Islet precursor cell (in vitro differentiated cells): ENCODE measurements at regions not wholly inside any gene's neighbourhood (a gene's known extent, or its start where the extent isn't known, plus 50 kb on each side); places are given as distances from the start of the nearest gene placed in this dataset.

Source experiments
- DNase-seq: peaks from one replicate; pipeline ENCODE4 v3.0.0-alpha.2; 2018

- DNase-seq, result no peak
Observed at GRCh38 chr12:14283489-14284144, 81.9 kb upstream of the ATF7IP start.

- DNase-seq, result no peak
Observed at GRCh38 chr12:14284184-14284722, 81.2 kb upstream of the ATF7IP start.

DNA sequence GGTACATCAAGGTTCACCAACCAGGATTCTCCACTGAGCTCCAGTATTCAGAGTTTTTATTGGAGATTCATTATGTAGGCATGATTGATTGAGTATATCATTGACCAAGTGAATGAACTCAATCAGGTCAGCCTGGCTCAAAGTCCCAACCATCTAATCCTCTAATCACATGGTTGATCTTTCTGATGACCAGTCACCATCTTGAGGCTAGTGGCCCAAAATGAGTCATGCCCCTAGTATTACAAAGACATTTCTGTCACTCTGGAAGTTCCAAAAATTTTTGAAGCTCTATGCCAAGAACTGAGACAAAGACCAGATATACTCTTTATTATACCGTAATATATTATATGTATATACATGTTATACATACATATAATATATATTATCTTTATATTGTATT lies 75.9 kb upstream of the ATF7IP start:
- no peak for DNase-seq

GRCh38 chr12:14290951-14291350 lies 74.5 kb upstream of the ATF7IP start:
- no peak for DNase-seq

DNA sequence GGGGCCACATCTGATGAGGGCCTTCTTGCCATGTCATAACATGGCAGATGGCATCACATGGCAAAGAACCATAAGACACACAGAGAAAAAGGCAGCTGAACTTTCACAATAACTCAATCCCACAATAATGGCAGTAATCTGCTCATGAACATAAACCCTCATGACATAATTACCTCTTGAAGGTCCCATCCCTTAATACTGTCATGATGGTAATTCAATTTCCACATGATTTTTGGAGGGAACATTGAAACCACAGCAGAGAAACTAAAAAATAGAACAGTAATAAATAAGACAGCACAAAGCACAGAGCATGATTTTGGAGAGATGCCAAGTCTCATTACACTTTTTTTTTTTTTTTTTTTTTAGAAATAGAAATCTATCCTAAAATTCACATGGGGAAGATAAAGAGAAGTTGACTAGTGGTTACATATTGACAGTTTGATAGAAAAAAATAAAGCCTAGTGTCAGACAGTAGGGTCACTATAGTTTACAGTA lies 61.8 kb upstream of the ATF7IP start:
- DNase-seq, result no peak

- no peak for DNase-seq
Observed at GRCh38 chr12:14307004-14307403, 58.5 kb upstream of the ATF7IP start.

DNA sequence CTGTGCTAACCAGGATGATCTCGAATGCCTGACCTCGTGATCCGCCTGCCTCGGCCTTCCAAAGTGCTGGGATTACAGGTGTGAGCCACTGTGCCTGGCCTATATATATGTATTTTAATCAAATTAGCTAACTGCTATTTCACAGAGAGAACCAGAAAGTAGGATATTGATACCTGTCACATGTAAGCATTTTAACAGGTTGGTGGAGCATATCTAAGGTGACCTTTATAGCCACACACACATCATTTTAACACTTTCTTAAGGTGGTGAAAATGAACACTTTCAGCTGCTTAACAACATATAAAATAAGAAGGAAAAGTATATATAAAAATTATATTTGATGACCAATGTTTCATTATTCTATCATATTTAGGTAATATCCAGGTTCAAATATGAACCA lies 57.0 kb upstream of the ATF7IP start:
- DNase-seq, result no peak

DNA sequence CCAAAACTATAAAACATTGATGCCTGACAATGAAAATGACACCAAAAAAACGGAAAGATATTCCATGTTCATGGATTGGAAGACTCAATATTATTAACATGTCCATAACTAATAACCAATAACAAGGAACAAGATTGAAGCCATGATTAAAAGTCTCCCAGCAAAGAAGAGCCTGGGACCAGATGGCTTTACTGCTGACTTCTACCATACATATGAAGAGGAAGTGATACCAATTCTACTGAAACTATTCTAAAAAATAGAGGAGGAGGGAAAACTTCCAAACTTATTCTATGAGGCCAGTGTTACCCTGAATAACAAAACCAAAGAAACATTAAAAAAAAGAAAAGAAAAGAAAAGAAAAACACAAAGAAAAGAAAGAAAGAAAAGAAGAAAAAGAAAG lies 54.6 kb upstream of the ATF7IP start:
- no peak for DNase-seq

- no peak for DNase-seq
Observed at GRCh38 chr12:14313379-14314138, 51.9 kb upstream of the ATF7IP start.

DNA sequence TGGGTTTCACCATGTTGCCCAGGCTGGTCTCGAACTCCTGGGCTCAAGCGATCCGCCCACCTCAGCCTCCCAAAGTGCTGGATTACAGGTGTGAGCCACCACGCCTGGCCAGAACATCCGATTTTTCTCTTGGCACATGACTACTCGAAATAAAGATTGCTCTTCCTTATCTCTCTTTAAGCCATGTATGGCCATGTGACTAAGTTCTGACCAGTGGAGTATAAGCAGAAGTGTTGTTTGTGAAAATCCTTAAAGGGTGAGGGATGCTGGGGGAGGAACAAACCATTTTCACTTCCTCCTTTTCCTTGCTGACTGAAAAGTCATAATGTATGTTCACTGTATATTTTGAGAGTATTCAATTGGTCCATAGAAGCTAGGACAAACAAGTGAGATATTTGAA lies 50.7 kb upstream of the ATF7IP start:
- DNase-seq, result no peak

DNA sequence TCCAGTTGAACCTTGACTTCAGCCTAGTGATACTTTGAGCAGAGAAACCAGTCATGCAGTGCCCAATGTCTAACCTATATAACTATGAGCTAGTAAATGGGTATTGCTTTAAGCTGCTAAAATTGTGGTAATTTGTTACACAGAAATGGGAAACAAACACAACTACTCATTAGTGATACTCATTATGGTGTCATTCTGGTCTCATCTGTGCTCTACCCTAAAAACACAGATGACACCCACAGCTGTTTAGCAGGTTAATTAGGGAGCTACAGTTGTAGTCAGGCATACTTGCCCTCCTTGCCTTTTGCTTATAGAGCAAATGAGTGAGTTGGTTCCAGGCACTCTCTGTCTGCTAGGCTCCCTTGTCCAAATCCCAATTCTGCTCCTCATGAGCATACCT lies 50.0 kb upstream of the ATF7IP start:
- no peak for DNase-seq
